HG03378 (cell line): ENCODE measurements at regions not wholly inside any gene's neighbourhood (a gene's known extent, or its start where the extent isn't known, plus 50 kb on each side); places are given as distances from the start of the nearest gene placed in this dataset.

ENCODE experiments used
- ATAC-seq: cut with Tn5 transposase; IDR thresholded peaks from one replicate; pipeline ENCODE4 v1.9.1; 2021; ENCODE audit warnings: mild to moderate bottlenecking, moderate library complexity; ENCODE audit not compliant: unreplicated experiment

GRCh38 chr13:27367570-27367969 lies 56.8 kb upstream of the GTF3A start:
- no peak for ATAC-seq

GRCh38 chr13:27370305-27370872 lies 54.0 kb upstream of the GTF3A start:
- ATAC-seq: no peak

- no peak for ATAC-seq
These were observed 52.5 kb upstream of the GTF3A start for GRCh38 chr13:27371932-27372331.

GRCh38 chr13:27372896-27373295 lies 51.5 kb upstream of the GTF3A start:
- ATAC-seq: no peak

- ATAC-seq: no peak
These were observed 50.2 kb upstream of the GTF3A start for GRCh38 chr13:27374126-27374613.
